GM12878 (cell line): ENCODE measurements at regions not wholly inside any gene's neighbourhood (a gene's known extent, or its start where the extent isn't known, plus 50 kb on each side); places are given as distances from the start of the nearest gene placed in this dataset.

Source experiments
- ATAC-seq: fragments of 200-7000 bp; cut with Tn5 transposase; 3 replicates; pipeline ENCODE4 v1.9.1; 2020; ENCODE audit warnings: mild to moderate bottlenecking, moderate library complexity
- BruUV-seq: library from RNA; stranded (reverse); fragments of 400-500 nt; replicated peaks from 2 replicates; lab custom pipeline; 2021; lab: Mats Ljungman, UMichigan
- CTCF ChIA-PET: fragments of 300-600 bp; sonication (Branson Sonifier 250); formaldehyde crosslinking; extraction: SDS; loops from one replicate; lab custom pipeline; 2021; ENCODE audit warnings: inconsistent platforms; lab: Yijun Ruan, JAX
- POLR2A ChIA-PET: fragments of 350-600 bp; formaldehyde crosslinking; extraction: SDS; loops from one replicate; lab custom pipeline; 2021; ENCODE audit warnings: inconsistent platforms; lab: Charles Lee
- RAD21 ChIA-PET: fragments of 300-600 bp; sonication (Branson Sonifier 250); formaldehyde crosslinking; loops from one replicate; lab custom pipeline; 2023; ENCODE audit warnings: antibody characterized with exemption; ENCODE audit not compliant: unreplicated experiment; lab: Charles Lee
- SMC1A ChIA-PET: fragments of 300-600 bp; sonication (Branson Sonifier 250); formaldehyde crosslinking; loops from one replicate; lab custom pipeline; 2023; ENCODE audit not compliant: unreplicated experiment, uncharacterized antibody; lab: Charles Lee
- DNase-seq: peaks from one replicate; pipeline ENCODE4 v3.0.0-alpha.2; 2011; ENCODE audit warnings: low read depth, low spot score
- FAIRE-seq: peaks from 3 replicates; lab custom pipeline; 2011; peaks lifted over from hg19 to GRCh38; lab: Jason Lieb, UNC
- H2AFZ ChIP-seq: 2 replicates; pipeline ENCODE4 v1.6.0; 2011; ENCODE audit warnings: low read depth, low read length, control low read depth; ENCODE audit not compliant: control insufficient read depth
- H3K27ac ChIP-seq: 2 replicates; pipeline ENCODE4 v1.5.1; 2011; ENCODE audit warnings: control low read depth; ENCODE audit not compliant: control insufficient read depth, insufficient read depth
- H3K27me3 ChIP-seq, 2 experiments: replicated peaks in 1 of 2; 2 replicates each; pipeline versions ENCODE4 v1.6.0 to v1.6.1; 2011; ENCODE audit warnings: low read length in 1 of 2; ENCODE audit not compliant: control insufficient read depth in 2 of 2, insufficient read depth in 2 of 2
- H3K36me3 ChIP-seq, 2 experiments: 2 replicates each; pipeline ENCODE4 v1.5.1; 2011; ENCODE audit warnings: low read length in 1 of 2; ENCODE audit not compliant: control insufficient read depth in 2 of 2, insufficient read depth in 2 of 2
- H3K4me1 ChIP-seq: 2 replicates; pipeline ENCODE4 v1.6.1; 2011; ENCODE audit warnings: mild to moderate bottlenecking, low read length, moderate library complexity, mixed read lengths; ENCODE audit not compliant: control insufficient read depth, insufficient read depth
- H3K4me2 ChIP-seq: 2 replicates; pipeline ENCODE4 v1.6.0; 2011; ENCODE audit warnings: control low read depth; ENCODE audit not compliant: control insufficient read depth, insufficient read depth
- H3K4me3 ChIP-seq: fragments of 200-600 bp; sonication (generic); 2 replicates; pipeline ENCODE4 v1.5.1; 2016
- H3K79me2 ChIP-seq: 2 replicates; pipeline ENCODE4 v1.6.0; 2011; ENCODE audit warnings: low read length; ENCODE audit not compliant: control insufficient read depth, insufficient read depth
- H3K9ac ChIP-seq: 2 replicates; pipeline ENCODE4 v1.8.0; 2011; ENCODE audit warnings: low read length, control low read depth, mixed read lengths; ENCODE audit not compliant: control insufficient read depth, insufficient read depth
- H3K9me3 ChIP-seq: replicated peaks from 3 replicates; pipeline ENCODE4 v1.5.1; 2011; ENCODE audit warnings: mild to moderate bottlenecking, low read length; ENCODE audit not compliant: control insufficient read depth, insufficient read depth
- H4K20me1 ChIP-seq: 2 replicates; pipeline ENCODE4 v1.6.0; 2011; ENCODE audit not compliant: control insufficient read depth, insufficient read depth
- CHD1 ChIP-seq: IDR thresholded peaks from 2 replicates; pipeline ENCODE4 v1.6.1; 2012; ENCODE audit warnings: low read depth, low read length, improper control_type of control experiment
- FOS ChIP-seq: IDR thresholded peaks from 3 replicates; pipeline ENCODE4 v1.6.1; 2011; ENCODE audit warnings: borderline replicate concordance; ENCODE audit not compliant: insufficient read length; ENCODE audit errors: extremely low read depth
- KLF5 ChIP-seq: fragments of 450-650 bp; IDR thresholded peaks from 2 replicates; pipeline ENCODE4 v1.6.1; 2014; ENCODE audit warnings: mild to moderate bottlenecking; ENCODE audit not compliant: partially characterized antibody
- MTA2 ChIP-seq: fragments of 450-650 bp; IDR thresholded peaks from 2 replicates; pipeline ENCODE4 v1.6.1; 2016; ENCODE audit warnings: low read depth, mild to moderate bottlenecking, moderate library complexity
- MXI1 ChIP-seq: fragments of 150-350 bp; IDR thresholded peaks from 2 replicates; pipeline ENCODE4 v1.6.1; 2011; ENCODE audit warnings: low read depth, mild to moderate bottlenecking, inconsistent platforms, low read length, improper control_type of control experiment
- RAD21 ChIP-seq: IDR thresholded peaks from 2 replicates; pipeline ENCODE4 v1.6.1; 2011; ENCODE audit warnings: mild to moderate bottlenecking, low read depth, low read length, moderate library complexity; ENCODE audit not compliant: insufficient read depth
- RB1 ChIP-seq: fragments of 450-650 bp; formaldehyde crosslinking; IDR thresholded peaks from 2 replicates; pipeline ENCODE4 v1.6.1; 2017; ENCODE audit warnings: mild to moderate bottlenecking, borderline replicate concordance
- RBBP5 ChIP-seq: fragments of 200-600 bp; sonication (generic); conservative IDR thresholded peaks from 2 replicates; pipeline ENCODE4 v1.6.1; 2016
- SPI1 ChIP-seq: IDR thresholded peaks from 2 replicates; pipeline ENCODE4 v1.6.1; 2011; ENCODE audit warnings: low read depth, mild to moderate bottlenecking, low read length, moderate library complexity, borderline replicate concordance; ENCODE audit not compliant: insufficient read depth
- SRF ChIP-seq, 2 experiments: IDR thresholded peaks; 2 replicates each; pipeline ENCODE4 v1.6.1; 2011; ENCODE audit warnings: low read depth in 2 of 2, low read length in 2 of 2, mild to moderate bottlenecking in 1 of 2, moderate library complexity in 1 of 2
- STAT1 ChIP-seq: fragments of 450-650 bp; conservative IDR thresholded peaks from 2 replicates; pipeline ENCODE4 v1.6.1; 2014; ENCODE audit warnings: antibody characterized with exemption, mild to moderate bottlenecking
- TCF12 ChIP-seq: IDR thresholded peaks from 2 replicates; pipeline ENCODE4 v1.6.1; 2011; ENCODE audit warnings: low read depth, mild to moderate bottlenecking, low read length
- YY1 ChIP-seq: IDR thresholded peaks from 2 replicates; pipeline ENCODE4 v1.6.1; 2011; ENCODE audit warnings: low read depth, mild to moderate bottlenecking, low read length
- ZNF384 ChIP-seq: IDR thresholded peaks from 2 replicates; pipeline ENCODE4 v1.6.1; 2012; ENCODE audit warnings: low read depth, mild to moderate bottlenecking, low read length, improper control_type of control experiment, borderline replicate concordance
- ZZZ3 ChIP-seq: IDR thresholded peaks from 2 replicates; pipeline ENCODE4 v1.6.1; 2011; ENCODE audit warnings: low read depth; ENCODE audit not compliant: control insufficient read depth, insufficient read length
- WGBS: methylation state at CpG from one replicate; pipeline ENCODE4 v1.1.6; 2016; ENCODE audit warnings: low lambda C conversion rate; ENCODE audit not compliant: insufficient replicate concordance, insufficient coverage; ENCODE audit errors: missing lambda C conversion rate; 5-methylcytosine and 5-hydroxymethylcytosine counted together
- in situ Hi-C: fragments of 300-500 bp; cut with MboI; formaldehyde crosslinking; loops from 9 replicates; pipeline ENCODE4 v1.14.3; 2018; ENCODE audit warnings: mixed read lengths
- intact Hi-C: fragments of 100-400 bp; cut with micrococcal nuclease; formaldehyde crosslinking; loops from one replicate; pipeline ENCODE4 v1.14.2; 2022; ENCODE audit not compliant: unreplicated experiment
- TF ChIP-seq, protein P1 (sequence below): IDR thresholded peaks from 2 replicates; pipeline ENCODE4 v1.6.1; 2012; ENCODE audit warnings: low read depth, low read length, improper control_type of control experiment
- TF ChIP-seq, protein P2 (sequence below): IDR thresholded peaks from 2 replicates; pipeline ENCODE4 v1.6.1; 2011; ENCODE audit warnings: mild to moderate bottlenecking, low read depth, low read length, moderate library complexity; ENCODE audit not compliant: insufficient replicate concordance
- TF ChIP-seq, protein P3 (sequence below): fragments of 450-650 bp; IDR thresholded peaks from 2 replicates; pipeline ENCODE4 v1.6.1; 2017; ENCODE audit warnings: low read depth, mild to moderate bottlenecking, moderate library complexity
- TF ChIP-seq, protein P4 (sequence below): IDR thresholded peaks from 2 replicates; pipeline ENCODE4 v1.6.1; 2011; ENCODE audit warnings: borderline replicate concordance, low read depth, mild to moderate bottlenecking, moderate library complexity, mixed read lengths, low read length; ENCODE audit not compliant: insufficient read depth; ENCODE audit errors: extremely low read length

DNA sequence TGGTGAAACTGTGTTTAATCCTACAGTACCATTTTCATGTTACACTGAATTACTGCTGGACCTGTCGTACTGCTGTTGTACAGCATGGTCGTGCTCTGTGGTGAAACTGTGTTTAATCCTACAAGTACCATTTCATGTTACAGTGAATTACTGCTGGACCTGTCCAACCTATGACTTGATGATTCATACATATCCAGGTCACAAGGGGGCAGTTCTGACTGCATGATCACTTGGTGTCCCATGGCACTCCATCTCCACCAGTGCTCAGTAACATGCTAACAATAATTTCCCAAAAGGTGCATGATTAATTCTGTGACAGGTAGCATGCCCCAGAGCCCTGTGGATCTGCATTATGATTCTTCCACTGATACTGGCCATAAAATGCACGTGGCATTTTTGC, 101.6 kb downstream of the ADCYAP1 start:
- SMC1A ChIA-PET: no interaction called here

DNA sequence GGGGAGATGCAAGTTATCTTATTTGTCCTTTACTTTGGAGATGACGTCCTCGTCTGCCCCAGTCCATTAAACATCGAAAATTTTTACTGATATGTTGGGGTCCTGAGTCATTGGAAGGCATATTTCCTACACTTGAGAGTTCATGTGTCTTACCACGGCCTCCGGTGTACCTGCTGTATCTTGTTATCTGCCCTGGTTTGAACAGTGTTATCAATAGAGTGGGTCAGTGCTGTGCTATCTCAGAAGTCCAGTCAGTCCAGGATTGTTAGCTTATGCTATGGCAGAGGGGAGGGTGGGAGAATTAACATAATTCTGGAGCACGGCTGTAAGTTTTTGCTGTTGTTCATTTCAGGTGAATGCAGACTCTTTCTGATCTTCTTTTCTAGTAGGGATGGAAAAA, 102.3 kb downstream of the ADCYAP1 start:
- no peaks in the 10 kb centered on the region for H4K20me1 ChIP-seq
- no peak overlapping the region for H3K4me2 ChIP-seq
- no TSS peak for BruUV-seq
- ChIA-PET SMC1A (no interaction called here), POLR2A (no interaction called here), CTCF (no interaction called here), RAD21 (no interaction called here)
- FAIRE-seq (no peak), DNase-seq (no peak), ATAC-seq (no peak)
- H3K27me3 ChIP-seq: no peaks in the 10 kb centered on the region
- no peaks in the 10 kb centered on the region for H3K4me1 ChIP-seq
- intact Hi-C loops: no loop called here
- no peaks in the 10 kb centered on the region for H3K9me3 ChIP-seq
- no peaks in the 10 kb centered on the region for H3K36me3 ChIP-seq
- H3K79me2 ChIP-seq: no peaks in the 10 kb centered on the region
- no peak overlapping the region for H3K27ac ChIP-seq
- H2AFZ ChIP-seq: no peak overlapping the region
- 0% methylated on average over 6 of the region's 6 CpGs for whole genome bisulfite sequencing
- in situ Hi-C loops: no loop called here
- no peak overlapping the region for H3K4me3 ChIP-seq
- no peak overlapping the region for H3K9ac ChIP-seq
- TF ChIP-seq YY1 (no peak), STAT1 (no peak), ZNF384 (no peak), TCF12 (no peak), SPI1 (no peak), MTA2 (no peak), RAD21 (no peak)
- TF ChIP-seq, protein P1, sequence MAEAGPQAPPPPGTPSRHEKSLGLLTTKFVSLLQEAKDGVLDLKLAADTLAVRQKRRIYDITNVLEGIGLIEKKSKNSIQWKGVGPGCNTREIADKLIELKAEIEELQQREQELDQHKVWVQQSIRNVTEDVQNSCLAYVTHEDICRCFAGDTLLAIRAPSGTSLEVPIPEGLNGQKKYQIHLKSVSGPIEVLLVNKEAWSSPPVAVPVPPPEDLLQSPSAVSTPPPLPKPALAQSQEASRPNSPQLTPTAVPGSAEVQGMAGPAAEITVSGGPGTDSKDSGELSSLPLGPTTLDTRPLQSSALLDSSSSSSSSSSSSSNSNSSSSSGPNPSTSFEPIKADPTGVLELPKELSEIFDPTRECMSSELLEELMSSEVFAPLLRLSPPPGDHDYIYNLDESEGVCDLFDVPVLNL: no peak
- TF ChIP-seq, protein P2, sequence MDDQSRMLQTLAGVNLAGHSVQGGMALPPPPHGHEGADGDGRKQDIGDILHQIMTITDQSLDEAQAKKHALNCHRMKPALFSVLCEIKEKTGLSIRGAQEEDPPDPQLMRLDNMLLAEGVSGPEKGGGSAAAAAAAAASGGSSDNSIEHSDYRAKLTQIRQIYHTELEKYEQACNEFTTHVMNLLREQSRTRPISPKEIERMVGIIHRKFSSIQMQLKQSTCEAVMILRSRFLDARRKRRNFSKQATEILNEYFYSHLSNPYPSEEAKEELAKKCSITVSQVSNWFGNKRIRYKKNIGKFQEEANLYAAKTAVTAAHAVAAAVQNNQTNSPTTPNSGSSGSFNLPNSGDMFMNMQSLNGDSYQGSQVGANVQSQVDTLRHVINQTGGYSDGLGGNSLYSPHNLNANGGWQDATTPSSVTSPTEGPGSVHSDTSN: no peak
- TF ChIP-seq, protein P3, sequence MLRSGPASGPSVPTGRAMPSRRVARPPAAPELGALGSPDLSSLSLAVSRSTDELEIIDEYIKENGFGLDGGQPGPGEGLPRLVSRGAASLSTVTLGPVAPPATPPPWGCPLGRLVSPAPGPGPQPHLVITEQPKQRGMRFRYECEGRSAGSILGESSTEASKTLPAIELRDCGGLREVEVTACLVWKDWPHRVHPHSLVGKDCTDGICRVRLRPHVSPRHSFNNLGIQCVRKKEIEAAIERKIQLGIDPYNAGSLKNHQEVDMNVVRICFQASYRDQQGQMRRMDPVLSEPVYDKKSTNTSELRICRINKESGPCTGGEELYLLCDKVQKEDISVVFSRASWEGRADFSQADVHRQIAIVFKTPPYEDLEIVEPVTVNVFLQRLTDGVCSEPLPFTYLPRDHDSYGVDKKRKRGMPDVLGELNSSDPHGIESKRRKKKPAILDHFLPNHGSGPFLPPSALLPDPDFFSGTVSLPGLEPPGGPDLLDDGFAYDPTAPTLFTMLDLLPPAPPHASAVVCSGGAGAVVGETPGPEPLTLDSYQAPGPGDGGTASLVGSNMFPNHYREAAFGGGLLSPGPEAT: no peak

More for the DNA sequence above, 101.6 kb downstream of the ADCYAP1 start:
- FAIRE-seq: no peak
- BruUV-seq: no TSS peak
- Histone ChIP-seq H4K20me1 (no peaks in the 10 kb centered on the region), H3K27ac (no peak overlapping the region), H3K4me3 (no peak overlapping the region), H3K4me2 (no peak overlapping the region), H2AFZ (no peak overlapping the region), H3K36me3 (no peaks in the 10 kb centered on the region), H3K9ac (no peak overlapping the region), H3K79me2 (no peaks in the 10 kb centered on the region), H3K9me3 (no peaks in the 10 kb centered on the region), H3K27me3 (no peaks in the 10 kb centered on the region), H3K4me1 (no peaks in the 10 kb centered on the region)
- ATAC-seq: no peak
- POLR2A ChIA-PET: no interaction called here
- RAD21 ChIA-PET: no interaction called here
- TF ChIP-seq ZZZ3 (no peak), CHD1 (no peak), RBBP5 (no peak), SRF (IDR thresholded peaks at IDR 0.05; ENCODE audit: low read depth in 2 of 2, low read length in 2 of 2) (no peak), RB1 (no peak), FOS (no peak), KLF5 (no peak), MXI1 (no peak)
- TF ChIP-seq, protein P4, sequence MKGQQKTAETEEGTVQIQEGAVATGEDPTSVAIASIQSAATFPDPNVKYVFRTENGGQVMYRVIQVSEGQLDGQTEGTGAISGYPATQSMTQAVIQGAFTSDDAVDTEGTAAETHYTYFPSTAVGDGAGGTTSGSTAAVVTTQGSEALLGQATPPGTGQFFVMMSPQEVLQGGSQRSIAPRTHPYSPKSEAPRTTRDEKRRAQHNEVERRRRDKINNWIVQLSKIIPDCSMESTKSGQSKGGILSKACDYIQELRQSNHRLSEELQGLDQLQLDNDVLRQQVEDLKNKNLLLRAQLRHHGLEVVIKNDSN: no peak
- in situ Hi-C loops (no loop called here), intact Hi-C loops (no loop called here)
- CTCF ChIA-PET: no interaction called here
- DNase-seq: no peak
- 0% methylated on average over 3 of the region's 3 CpGs for WGBS
